ENCODE measurements at regions not wholly inside any gene's neighbourhood (a gene's known extent, or its start where the extent isn't known, plus 50 kb on each side); places are given as distances from the start of the nearest gene placed in this dataset.

GRCh38 chr10:4733843-4734224 is 92.2 kb upstream of the AKR1E2 start:
- no peak for DNase-seq (ENCODE audit: extremely low spot score, insufficient read length, low read depth)
- no peak for FAIRE-seq

- FAIRE-seq (no peak), DNase-seq (ENCODE audit: extremely low spot score, insufficient read length, low read depth) (no peak)
These were observed 92.7 kb upstream of the AKR1E2 start for GRCh38 chr10:4733150-4733842.

DNA sequence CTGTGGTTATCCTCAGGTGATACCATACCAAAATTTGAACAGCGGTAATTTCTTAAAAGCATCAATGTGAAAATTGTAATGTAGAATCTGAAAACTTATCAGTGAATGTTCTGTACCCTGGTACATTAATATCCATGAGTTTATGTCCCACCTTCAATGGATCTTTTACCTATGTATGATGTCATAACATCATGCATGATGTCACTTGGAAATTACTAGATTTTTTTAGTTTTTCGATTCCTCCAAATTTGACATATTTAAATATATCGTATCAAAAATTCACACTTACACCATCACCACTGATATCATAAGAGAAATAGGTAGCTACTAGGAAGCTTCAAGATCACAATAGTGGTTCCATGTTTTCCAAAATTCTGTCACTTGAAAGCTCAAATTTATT is 95.0 kb upstream of the AKR1E2 start:
- DNase-seq (ENCODE audit: extremely low spot score, insufficient read length, low read depth) (no peak), FAIRE-seq (no peak)

DNA sequence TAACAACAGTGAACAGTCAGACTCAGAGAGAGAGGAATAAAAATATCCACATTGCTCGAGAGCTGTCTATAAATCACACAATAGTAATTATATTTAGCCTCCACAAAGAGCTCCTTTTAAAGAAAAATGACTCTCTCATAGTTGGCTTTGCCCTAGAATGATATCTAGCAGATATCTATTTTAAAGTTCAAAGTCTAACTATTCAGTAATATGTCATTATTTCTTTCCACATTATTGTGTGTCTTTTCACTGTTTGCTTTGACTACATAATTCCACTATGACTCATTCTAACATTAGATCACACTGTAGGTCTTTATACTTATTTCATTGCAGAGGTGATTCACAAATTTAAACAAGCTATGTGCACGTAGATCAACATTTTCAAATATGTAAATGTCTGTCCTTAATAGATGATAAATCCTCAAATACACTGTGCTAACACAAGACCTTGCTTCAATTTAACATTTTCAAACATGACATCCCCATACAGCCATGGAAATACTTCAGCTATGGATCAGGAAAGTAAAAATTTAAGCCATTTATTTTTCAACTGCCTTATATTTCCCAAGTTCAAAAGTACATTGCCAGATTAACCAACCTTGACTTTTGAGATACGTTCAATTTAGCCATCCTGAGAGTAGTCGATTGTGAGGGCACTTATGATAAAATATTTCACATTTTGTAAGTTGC is 99.9 kb upstream of the AKR1E2 start:
- FAIRE-seq (no peak), DNase-seq (ENCODE audit: extremely low spot score, insufficient read length, low read depth) (no peak)

DNA sequence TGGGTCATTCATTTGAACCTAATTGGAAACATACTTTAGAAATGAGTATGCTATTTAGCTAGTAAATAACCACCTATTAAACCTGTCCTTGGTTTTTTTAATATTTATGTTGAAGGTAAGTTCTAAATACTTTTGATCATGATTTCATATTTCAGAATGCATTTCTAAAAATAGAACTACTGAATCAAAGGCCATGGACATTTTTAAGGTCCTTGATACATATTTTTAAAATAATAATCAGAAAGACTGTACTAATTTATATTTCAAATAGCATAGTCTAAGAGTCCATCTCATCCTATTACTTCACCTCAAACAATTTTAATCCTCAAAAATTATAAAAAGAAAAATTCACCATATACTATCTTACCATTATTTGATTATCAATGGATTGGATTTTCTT is 102.1 kb upstream of the AKR1E2 start:
- DNase-seq (ENCODE audit: extremely low spot score, insufficient read length, low read depth) (no peak), FAIRE-seq (no peak)

GRCh38 chr10:4721999-4722753 is 103.8 kb upstream of the AKR1E2 start:
- FAIRE-seq, result no peak
- no peak for DNase-seq (ENCODE audit: extremely low spot score, insufficient read length, low read depth)

- DNase-seq (ENCODE audit: extremely low spot score, insufficient read length, low read depth) (no peak), FAIRE-seq (no peak)
These were observed 105.5 kb upstream of the AKR1E2 start for GRCh38 chr10:4720463-4720862.

GRCh38 chr10:4719671-4720070 is 106.3 kb upstream of the AKR1E2 start:
- DNase-seq (ENCODE audit: extremely low spot score, insufficient read length, low read depth), result no peak

DNA sequence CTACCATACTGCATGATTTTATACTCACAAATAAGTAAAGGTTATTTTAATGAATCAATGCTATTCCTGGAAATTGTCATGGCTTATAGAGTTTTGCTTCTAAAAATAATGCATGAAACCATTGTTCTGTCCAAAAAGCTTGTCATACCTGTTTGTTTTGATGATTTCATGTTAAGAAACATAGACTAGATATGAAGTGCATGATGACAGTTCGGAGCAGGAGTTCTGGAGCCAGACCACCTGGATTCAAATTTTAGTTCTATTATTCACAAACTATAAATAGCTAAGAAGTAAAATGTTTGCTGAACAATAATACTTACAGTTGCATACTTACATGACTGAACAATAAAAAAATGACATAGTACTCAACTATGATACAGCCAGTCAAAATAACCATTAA is 107.0 kb upstream of the AKR1E2 start:
- FAIRE-seq (no peak), DNase-seq (ENCODE audit: extremely low spot score, insufficient read length, low read depth) (no peak)

More at GRCh38 chr10:4719671-4720070, 106.3 kb upstream of the AKR1E2 start:
- FAIRE-seq, result no peak

DNA sequence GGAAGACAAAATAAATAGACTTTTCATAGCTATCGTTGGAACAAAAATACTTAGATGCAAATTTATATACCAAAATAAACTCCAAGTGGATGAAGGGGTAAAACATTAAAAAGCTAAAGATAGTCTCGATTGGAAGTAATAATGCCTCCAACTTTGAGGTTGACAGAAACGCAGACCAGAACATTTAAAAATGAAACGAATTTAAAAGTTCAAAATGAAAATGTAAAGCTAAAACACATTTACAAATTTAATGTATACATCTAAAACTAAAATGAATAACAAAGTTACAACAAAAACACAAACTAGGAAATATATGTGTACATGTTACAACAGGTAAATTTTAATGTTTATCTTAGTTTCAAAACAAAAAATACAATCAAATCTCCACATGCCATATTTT is 107.5 kb upstream of the AKR1E2 start:
- no peak for FAIRE-seq
- DNase-seq (ENCODE audit: extremely low spot score, insufficient read length, low read depth), result no peak

GRCh38 chr10:4717670-4718069 is 108.3 kb upstream of the AKR1E2 start:
- DNase-seq (ENCODE audit: extremely low spot score, insufficient read length, low read depth), result no peak
- FAIRE-seq, result no peak

DNA sequence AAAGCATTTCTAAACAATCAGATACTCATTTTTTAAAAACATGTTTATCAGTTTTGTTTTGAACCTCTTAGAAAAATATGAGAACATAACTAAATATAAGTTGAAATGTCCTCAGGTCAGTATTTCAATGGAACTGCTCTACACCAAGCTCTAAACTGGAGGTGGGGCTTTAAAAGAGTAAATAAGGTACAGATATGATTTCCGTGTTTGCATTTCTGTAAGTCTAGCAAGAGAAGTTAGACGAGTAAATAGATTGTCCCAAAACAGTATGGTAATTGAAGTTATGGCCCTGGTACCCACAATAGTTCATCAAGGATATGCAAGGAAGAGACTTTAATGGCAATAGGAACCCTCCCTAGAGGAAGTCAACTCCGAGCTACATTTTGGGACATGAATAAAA is 115.1 kb upstream of the AKR1E2 start:
- no peak for DNase-seq (ENCODE audit: extremely low spot score, insufficient read length, low read depth)
- no peak for FAIRE-seq

DNA sequence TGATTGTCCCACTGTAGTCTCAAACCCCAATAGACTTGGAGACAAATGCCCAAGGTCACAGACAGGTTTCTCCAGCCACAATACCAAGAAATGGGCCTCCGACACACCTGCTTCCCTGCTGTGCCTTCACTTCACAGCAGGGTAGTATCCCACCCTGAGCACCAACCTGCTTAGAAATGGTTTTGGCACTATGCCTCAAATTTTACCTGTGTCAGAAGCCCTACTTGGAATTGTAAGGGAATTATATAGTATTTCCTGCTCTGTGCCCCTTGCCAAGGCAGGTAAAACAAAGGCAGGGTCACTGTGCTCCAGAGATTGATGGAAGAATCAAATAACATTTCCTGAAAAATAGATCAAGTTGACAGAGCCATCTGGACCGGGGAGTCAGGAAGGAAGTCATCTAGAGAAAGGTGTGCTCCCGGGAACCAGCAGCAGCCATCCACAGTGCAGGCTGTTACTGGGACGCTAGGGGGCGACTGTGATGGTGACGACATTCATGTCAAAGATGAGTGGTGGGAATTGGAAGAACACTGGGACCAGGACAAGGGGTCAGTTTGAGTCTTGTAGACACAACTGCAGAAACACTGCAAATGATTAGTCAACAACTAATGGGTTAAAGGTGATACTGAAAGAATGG is 117.8 kb upstream of the AKR1E2 start:
- DNase-seq (ENCODE audit: extremely low spot score, insufficient read length, low read depth) (no peak), FAIRE-seq (no peak)

GRCh38 chr10:4707221-4707620 is 118.8 kb upstream of the AKR1E2 start:
- DNase-seq (ENCODE audit: extremely low spot score, insufficient read length, low read depth) (no peak), FAIRE-seq (no peak)

DNA sequence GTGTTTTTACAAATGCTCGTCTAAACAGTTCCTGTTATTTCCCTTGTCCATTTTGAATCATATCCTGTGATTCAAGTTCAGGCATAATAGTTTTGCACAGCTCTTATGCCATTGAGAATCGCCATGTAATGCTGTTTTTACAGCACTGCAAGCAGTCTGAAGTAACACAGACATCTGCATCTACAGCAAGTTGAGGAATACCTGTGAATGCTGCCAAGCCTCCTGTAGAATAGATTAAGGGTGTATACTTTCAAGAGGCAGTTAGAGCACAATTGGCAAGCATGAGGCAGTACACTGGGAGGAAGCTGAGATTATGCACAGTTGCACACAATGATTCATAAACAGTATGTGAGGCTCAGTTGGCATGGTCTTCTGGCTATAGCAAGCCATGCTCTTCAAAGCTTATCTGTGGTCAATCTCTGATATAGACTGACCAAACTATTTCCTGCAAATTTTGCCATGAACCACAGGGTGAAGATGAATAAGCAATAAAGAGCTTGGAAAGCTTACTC is 121.9 kb upstream of the AKR1E2 start:
- DNase-seq (ENCODE audit: extremely low spot score, insufficient read length, low read depth), result no peak
- no peak for FAIRE-seq

DNA sequence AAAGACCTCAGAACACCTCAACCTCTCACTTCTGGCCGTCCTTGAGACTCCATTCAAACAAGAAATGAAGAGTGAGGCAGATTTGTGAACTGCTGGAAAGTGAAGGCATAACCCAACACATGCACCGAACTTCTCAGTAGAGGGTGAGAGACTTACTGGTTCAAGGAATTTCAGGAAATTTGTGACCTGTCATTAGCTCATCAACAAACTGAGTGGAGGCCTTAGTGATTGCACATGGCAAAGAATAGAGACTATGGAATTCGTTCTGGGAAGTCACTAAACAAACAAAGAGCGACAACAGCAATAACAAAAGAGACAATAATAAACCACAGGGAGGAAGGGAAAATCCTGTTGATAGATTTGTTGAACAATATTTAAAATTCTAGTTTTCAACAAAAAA is 125.0 kb upstream of the AKR1E2 start:
- FAIRE-seq (no peak), DNase-seq (ENCODE audit: extremely low spot score, insufficient read length, low read depth) (no peak)

- no peak for DNase-seq (ENCODE audit: extremely low spot score, insufficient read length, low read depth)
- FAIRE-seq, result no peak
These were observed 125.9 kb upstream of the AKR1E2 start for GRCh38 chr10:4699950-4700730.

- FAIRE-seq (no peak), DNase-seq (ENCODE audit: extremely low spot score, insufficient read length, low read depth) (no peak)
These were observed 127.9 kb upstream of the AKR1E2 start for GRCh38 chr10:4698075-4698474.

DNA sequence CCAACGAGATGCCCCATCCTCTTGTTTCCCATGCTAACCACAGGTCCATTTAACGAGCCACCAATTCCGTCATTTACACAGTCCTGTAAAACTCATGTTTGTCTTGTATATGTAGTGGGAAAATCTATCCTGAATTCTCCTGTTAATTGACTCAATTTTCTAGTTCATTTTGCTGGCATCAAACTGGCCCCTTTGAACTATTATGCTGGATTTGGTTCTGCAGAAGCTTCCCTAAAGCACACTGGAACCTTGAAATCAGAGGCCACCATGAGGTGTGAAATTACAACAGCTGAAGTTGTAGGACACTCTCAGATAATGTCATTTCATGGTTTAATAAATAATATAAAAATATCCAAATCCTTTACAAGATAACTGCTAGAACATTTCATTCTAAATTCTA is 129.8 kb upstream of the AKR1E2 start:
- FAIRE-seq, result no peak
- no peak for DNase-seq (ENCODE audit: extremely low spot score, insufficient read length, low read depth)

GRCh38 chr10:4693967-4694366 is 132.0 kb upstream of the AKR1E2 start:
- DNase-seq (ENCODE audit: extremely low spot score, insufficient read length, low read depth), result no peak
- no peak for FAIRE-seq

Measured in GM18507 (cell line).